OCI-LY1 (cell line): ENCODE measurements at regions not wholly inside any gene's neighbourhood (a gene's known extent, or its start where the extent isn't known, plus 50 kb on each side); places are given as distances from the start of the nearest gene placed in this dataset.

ENCODE experiments used
- EZH2 ChIP-seq: fragments of 200-600 bp; sonication (generic), shearing (Covaris generic); IDR thresholded peaks from 2 replicates; pipeline ENCODE4 v1.8.0; 2017; ENCODE audit warnings: borderline replicate concordance, mixed run types, mild to moderate bottlenecking, antibody characterized with exemption, low read length, moderate library complexity, mixed read lengths
- TF ChIP-seq, protein P1 (sequence below): fragments of 200-600 bp; sonication (generic), shearing (Covaris generic); IDR thresholded peaks from 2 replicates; pipeline ENCODE4 v1.5.1; 2017; ENCODE audit warnings: mild to moderate bottlenecking, antibody characterized with exemption, low read length, moderate library complexity, mixed read lengths

DNA sequence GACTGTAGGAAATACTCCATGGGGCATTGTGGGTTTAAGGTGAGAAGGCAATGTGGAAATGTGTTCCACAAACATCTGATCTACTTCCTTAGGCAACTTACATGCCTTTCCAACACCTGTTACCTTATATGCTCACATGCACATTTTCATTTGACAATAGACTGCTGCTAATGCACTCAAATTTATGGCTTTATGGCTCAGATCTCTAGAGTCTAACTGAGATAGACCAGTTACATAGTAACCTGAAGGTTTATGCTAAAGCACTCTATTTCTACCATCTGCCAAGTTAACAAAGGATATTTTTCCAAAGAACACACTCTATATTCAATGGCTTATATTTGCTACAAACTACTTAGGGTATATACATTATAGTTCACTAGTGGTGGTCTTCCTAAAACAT lies 969.0 kb downstream of the TECRL start:
- TF ChIP-seq, protein P1, sequence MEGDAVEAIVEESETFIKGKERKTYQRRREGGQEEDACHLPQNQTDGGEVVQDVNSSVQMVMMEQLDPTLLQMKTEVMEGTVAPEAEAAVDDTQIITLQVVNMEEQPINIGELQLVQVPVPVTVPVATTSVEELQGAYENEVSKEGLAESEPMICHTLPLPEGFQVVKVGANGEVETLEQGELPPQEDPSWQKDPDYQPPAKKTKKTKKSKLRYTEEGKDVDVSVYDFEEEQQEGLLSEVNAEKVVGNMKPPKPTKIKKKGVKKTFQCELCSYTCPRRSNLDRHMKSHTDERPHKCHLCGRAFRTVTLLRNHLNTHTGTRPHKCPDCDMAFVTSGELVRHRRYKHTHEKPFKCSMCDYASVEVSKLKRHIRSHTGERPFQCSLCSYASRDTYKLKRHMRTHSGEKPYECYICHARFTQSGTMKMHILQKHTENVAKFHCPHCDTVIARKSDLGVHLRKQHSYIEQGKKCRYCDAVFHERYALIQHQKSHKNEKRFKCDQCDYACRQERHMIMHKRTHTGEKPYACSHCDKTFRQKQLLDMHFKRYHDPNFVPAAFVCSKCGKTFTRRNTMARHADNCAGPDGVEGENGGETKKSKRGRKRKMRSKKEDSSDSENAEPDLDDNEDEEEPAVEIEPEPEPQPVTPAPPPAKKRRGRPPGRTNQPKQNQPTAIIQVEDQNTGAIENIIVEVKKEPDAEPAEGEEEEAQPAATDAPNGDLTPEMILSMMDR: no peak
- no peak for TF ChIP-seq EZH2
